IMR-90 (cell line): ENCODE measurements at regions not wholly inside any gene's neighbourhood (a gene's known extent, or its start where the extent isn't known, plus 50 kb on each side); places are given as distances from the start of the nearest gene placed in this dataset.

Experiments
- ATAC-seq: fragments of 200-7000 bp; cut with Tn5 transposase; 2 replicates; pipeline ENCODE4 v1.9.1; 2020; ENCODE audit warnings: low read depth, mild to moderate bottlenecking, moderate library complexity
- BruUV-seq: library from RNA; stranded (reverse); fragments of 400-500 nt; replicated peaks from 2 replicates; lab custom pipeline; 2021; lab: Mats Ljungman, UMichigan
- CTCF ChIA-PET: fragments of 300-600 bp; formaldehyde crosslinking; extraction: SDS; loops from one replicate; lab custom pipeline; 2021; ENCODE audit warnings: antibody characterized with exemption; lab: Yijun Ruan, JAX
- POLR2A ChIA-PET: fragments of 300-600 bp; sonication (Branson Sonifier 250); formaldehyde crosslinking; loops from one replicate; lab custom pipeline; 2022; ENCODE audit warnings: antibody characterized with exemption; ENCODE audit not compliant: unreplicated experiment; lab: Charles Lee
- DNase-seq: peaks from one replicate; pipeline ENCODE4 v3.0.0; 2013
- H2AFZ ChIP-seq: replicated peaks from 2 replicates; pipeline ENCODE3; 2013; ENCODE audit warnings: low read length, mild to moderate bottlenecking; ENCODE audit not compliant: poor library complexity
- H2AK5ac ChIP-seq: 2 replicates; pipeline ENCODE4 v1.6.1; 2013; ENCODE audit warnings: low read depth, low read length, inconsistent platforms
- H2AK9ac ChIP-seq: replicated peaks from 2 replicates; pipeline ENCODE3; 2013; ENCODE audit warnings: mild to moderate bottlenecking, low read depth, low read length, moderate library complexity; ENCODE audit not compliant: poor library complexity
- H2BK120ac ChIP-seq: 2 replicates; pipeline ENCODE4 v1.6.1; 2013; ENCODE audit warnings: low read depth, low read length, inconsistent platforms
- H2BK15ac ChIP-seq: 3 replicates; pipeline ENCODE4 v1.6.1; 2013; ENCODE audit warnings: low read depth, low read length, inconsistent platforms
- H2BK20ac ChIP-seq: 2 replicates; pipeline ENCODE4 v1.6.1; 2013; ENCODE audit warnings: low read depth, mild to moderate bottlenecking, inconsistent platforms, low read length, moderate library complexity
- H2BK5ac ChIP-seq: 2 replicates; pipeline ENCODE4 v1.6.1; 2013; ENCODE audit warnings: mild to moderate bottlenecking, low read depth, low read length, inconsistent platforms; ENCODE audit not compliant: poor library complexity, severe bottlenecking
- H3K14ac ChIP-seq: replicated peaks from 2 replicates; pipeline ENCODE4 v1.6.1; 2013; ENCODE audit warnings: low read depth, low read length, inconsistent platforms
- H3K18ac ChIP-seq: 2 replicates; pipeline ENCODE4 v1.6.1; 2013; ENCODE audit warnings: low read depth, low read length, control low read depth
- H3K23ac ChIP-seq: 2 replicates; pipeline ENCODE4 v1.6.1; 2013; ENCODE audit warnings: low read depth, low read length, inconsistent platforms
- H3K27ac ChIP-seq: 2 replicates; pipeline ENCODE4 v1.5.1; 2013; ENCODE audit warnings: mild to moderate bottlenecking, control low read depth, low read length; ENCODE audit not compliant: insufficient read depth
- H3K27me3 ChIP-seq: 2 replicates; pipeline ENCODE4 v1.6.1; 2013; ENCODE audit warnings: low read length; ENCODE audit not compliant: control insufficient read depth, insufficient read depth
- H3K36me3 ChIP-seq: 2 replicates; pipeline ENCODE4 v1.6.1; 2013; ENCODE audit warnings: low read length, mixed read lengths; ENCODE audit not compliant: control insufficient read depth, insufficient read depth
- H3K4ac ChIP-seq: 2 replicates; pipeline ENCODE4 v1.6.1; 2013; ENCODE audit warnings: low read depth, low read length, inconsistent platforms
- H3K4me1 ChIP-seq: 2 replicates; pipeline ENCODE4 v1.6.1; 2013; ENCODE audit warnings: low read length, mixed read lengths; ENCODE audit not compliant: control insufficient read depth, insufficient read depth
- H3K4me2 ChIP-seq: 2 replicates; pipeline ENCODE4 v1.6.1; 2013; ENCODE audit warnings: low read depth, mild to moderate bottlenecking, control low read depth, low read length, moderate library complexity
- H3K4me3 ChIP-seq: 2 replicates; pipeline ENCODE4 v1.5.1; 2013; ENCODE audit warnings: low read depth, mild to moderate bottlenecking, control low read depth, low read length, moderate library complexity; ENCODE audit not compliant: insufficient read depth
- H3K56ac ChIP-seq: 2 replicates; pipeline ENCODE4 v1.6.1; 2013; ENCODE audit warnings: low read length, inconsistent platforms; ENCODE audit not compliant: insufficient read depth; ENCODE audit errors: extremely low read depth
- H3K79me1 ChIP-seq, 2 experiments: 2 replicates each; pipeline ENCODE4 v1.6.1; 2013; ENCODE audit warnings: low read length in 2 of 2, inconsistent platforms in 1 of 2, low read depth in 1 of 2
- H3K9ac ChIP-seq: 2 replicates; pipeline ENCODE4 v1.6.1; 2013; ENCODE audit warnings: low read depth, low read length, control low read depth
- H3K9me1 ChIP-seq: 2 replicates; pipeline ENCODE4 v1.6.1; 2013; ENCODE audit warnings: low read length, inconsistent platforms; ENCODE audit not compliant: insufficient read depth
- H3K9me3 ChIP-seq: 2 replicates; pipeline ENCODE4 v1.6.1; 2013; ENCODE audit warnings: low read length; ENCODE audit not compliant: control insufficient read depth, insufficient read depth
- H4K20me1 ChIP-seq: 2 replicates; pipeline ENCODE4 v1.6.1; 2013; ENCODE audit warnings: low read length, inconsistent platforms; ENCODE audit not compliant: insufficient read depth
- H4K5ac ChIP-seq: 2 replicates; pipeline ENCODE4 v1.6.1; 2013; ENCODE audit warnings: mild to moderate bottlenecking, low read depth, low read length, control low read depth
- H4K8ac ChIP-seq, 2 experiments: 2 replicates each; pipeline ENCODE4 v1.6.1; 2013; ENCODE audit warnings: low read depth in 2 of 2, low read length in 2 of 2, control low read depth in 1 of 2, inconsistent platforms in 1 of 2
- H4K91ac ChIP-seq: 2 replicates; pipeline ENCODE4 v1.6.1; 2013; ENCODE audit warnings: low read depth, low read length, inconsistent platforms; ENCODE audit not compliant: insufficient read depth
- BHLHE40 ChIP-seq: fragments of 150-350 bp; IDR thresholded peaks from 2 replicates; pipeline ENCODE4 v1.6.1; 2016; ENCODE audit warnings: mild to moderate bottlenecking, low read depth, low read length
- CEBPB ChIP-seq: IDR thresholded peaks from 2 replicates; pipeline ENCODE4 v1.6.1; 2012; ENCODE audit warnings: low read depth, low read length, improper control_type of control experiment
- CHD1 ChIP-seq: IDR thresholded peaks from 2 replicates; pipeline ENCODE4 v1.6.1; 2012; ENCODE audit warnings: low read depth, low read length, improper control_type of control experiment
- CTCF ChIP-seq: conservative IDR thresholded peaks from 2 replicates; pipeline ENCODE4 v1.5.1; 2012; ENCODE audit warnings: mild to moderate bottlenecking, low read depth, low read length, improper control_type of control experiment
- ELK1 ChIP-seq: fragments of 150-350 bp; IDR thresholded peaks from 2 replicates; pipeline ENCODE4 v1.6.1; 2016; ENCODE audit warnings: low read depth, mild to moderate bottlenecking, low read length, moderate library complexity, borderline replicate concordance
- FOS ChIP-seq: fragments of 150-350 bp; IDR thresholded peaks from 2 replicates; pipeline ENCODE4 v1.6.1; 2016; ENCODE audit warnings: low read depth, low read length
- MAFK ChIP-seq: IDR thresholded peaks from 2 replicates; pipeline ENCODE4 v1.6.1; 2012; ENCODE audit warnings: low read depth, low read length, improper control_type of control experiment
- MAZ ChIP-seq: IDR thresholded peaks from 2 replicates; pipeline ENCODE4 v1.6.1; 2012; ENCODE audit warnings: low read depth, mild to moderate bottlenecking, low read length, improper control_type of control experiment, moderate library complexity, borderline replicate concordance
- MXI1 ChIP-seq: IDR thresholded peaks from 2 replicates; pipeline ENCODE4 v1.6.1; 2012; ENCODE audit warnings: low read depth, mild to moderate bottlenecking, low read length, moderate library complexity, borderline replicate concordance
- NFE2L2 ChIP-seq: fragments of 150-350 bp; IDR thresholded peaks from 2 replicates; pipeline ENCODE4 v1.6.1; 2016; ENCODE audit warnings: low read depth, mild to moderate bottlenecking, low read length
- POLR2A ChIP-seq: IDR thresholded peaks from 2 replicates; pipeline ENCODE4 v1.6.1; 2012; ENCODE audit warnings: mild to moderate bottlenecking, low read depth, low read length
- RAD21 ChIP-seq: IDR thresholded peaks from 2 replicates; pipeline ENCODE4 v1.6.1; 2012; ENCODE audit warnings: low read length, improper control_type of control experiment
- RCOR1 ChIP-seq: IDR thresholded peaks from 2 replicates; pipeline ENCODE4 v1.6.1; 2012; ENCODE audit warnings: mild to moderate bottlenecking, low read length, improper control_type of control experiment; ENCODE audit not compliant: insufficient replicate concordance
- RFX5 ChIP-seq: IDR thresholded peaks from 2 replicates; pipeline ENCODE4 v1.8.0; 2012; ENCODE audit warnings: low read depth, mild to moderate bottlenecking, low read length, moderate library complexity
- SMC3 ChIP-seq: fragments of 150-350 bp; IDR thresholded peaks from 2 replicates; pipeline ENCODE4 v1.6.1; 2016; ENCODE audit warnings: low read depth, mild to moderate bottlenecking, antibody characterized with exemption, low read length, moderate library complexity
- USF2 ChIP-seq: fragments of 150-350 bp; IDR thresholded peaks from 2 replicates; pipeline ENCODE4 v1.6.1; 2017; ENCODE audit warnings: mild to moderate bottlenecking, antibody characterized with exemption, low read length, low read depth
- WGBS, 2 experiments: methylation state at CpG; one replicate each; pipeline versions ENCODE4 v1.1.5 to v1.1.7; 2013; ENCODE audit warnings: missing lambda C conversion rate in 2 of 2; ENCODE audit not compliant: insufficient read length in 1 of 2; ENCODE audit errors: extremely low coverage in 2 of 2; 5-methylcytosine and 5-hydroxymethylcytosine counted together
- dilution Hi-C: fragments of 300-500 bp; cut with HindIII; formaldehyde crosslinking; loops from one replicate; pipeline ENCODE4 v1.14.3; 2018; ENCODE audit warnings: low sequenced_read_pairs; ENCODE audit not compliant: unreplicated experiment
- in situ Hi-C: fragments of 300-500 bp; cut with MboI; formaldehyde crosslinking; loops from 3 replicates; pipeline ENCODE4 v1.14.3; 2019; ENCODE audit warnings: low sequenced_read_pairs, inconsistent platforms, mixed read lengths
- intact Hi-C: fragments of 100-400 bp; cut with micrococcal nuclease; formaldehyde crosslinking; loops from 2 replicates; pipeline ENCODE4 v1.10.0; 2022

GRCh38 chr12:107558816-107559382 is 126.7 kb upstream of the PWP1 start:
- Histone ChIP-seq H2BK5ac (no peak overlapping the region), H2BK20ac (no peak overlapping the region)

More at GRCh38 chr12:107558816-107559382, 126.7 kb upstream of the PWP1 start:
- no peak overlapping the region for H2BK120ac ChIP-seq
- H3K9ac ChIP-seq: no peak overlapping the region
- H2AK9ac ChIP-seq: no peak overlapping the region
- H4K5ac ChIP-seq: no peak overlapping the region
- H3K56ac ChIP-seq: no peak overlapping the region
- H2AK5ac ChIP-seq: no peak overlapping the region
- in situ Hi-C loops: no loop called here
- no peak overlapping the region for H4K8ac ChIP-seq
- no peak overlapping the region for H2BK15ac ChIP-seq
- intact Hi-C loops: no loop called here
- no peaks in the 10 kb centered on the region for H3K4me1 ChIP-seq
- POLR2A ChIA-PET: no interaction called here
- TF ChIP-seq POLR2A (no peak), NFE2L2 (no peak), MAFK (no peak), MXI1 (no peak), USF2 (no peak), RCOR1 (no peak), CTCF (no peak), CHD1 (no peak), RAD21 (no peak), ELK1 (no peak), SMC3 (no peak), MAZ (no peak), CEBPB (no peak), RFX5 (no peak), FOS (no peak), BHLHE40 (no peak)
- no peak for DNase-seq
- H3K79me1 ChIP-seq: no peaks in the 10 kb centered on the region
- WGBS, 2 experiments: 20% methylated on average over 1 of the region's 5 CpGs; no CpG with 5 or more reads in 1 of the 2 experiments
- no TSS peak for BruUV-seq
- CTCF ChIA-PET: no interaction called here
- no peaks in the 10 kb centered on the region for H4K20me1 ChIP-seq
- H3K27ac ChIP-seq: no peak overlapping the region
- H3K9me1 ChIP-seq: no peaks in the 10 kb centered on the region
- H4K91ac ChIP-seq: no peak overlapping the region
- ATAC-seq: no peak
- no peak overlapping the region for H3K4ac ChIP-seq
- no peak overlapping the region for H3K23ac ChIP-seq
- no peaks in the 10 kb centered on the region; the same call in 1 of the 2 replicates for H3K27me3 ChIP-seq
- H3K4me3 ChIP-seq: no peak overlapping the region
- no peak overlapping the region for H3K4me2 ChIP-seq
- no peak overlapping the region for H3K18ac ChIP-seq
- no peak overlapping the region for H2AFZ ChIP-seq
- H3K9me3 ChIP-seq: no peaks in the 10 kb centered on the region
- dilution Hi-C loops: no loop called here
- no peak overlapping the region for H3K14ac ChIP-seq
- no peaks in the 10 kb centered on the region for H3K36me3 ChIP-seq
